BJ (cell line): ENCODE measurements at regions not wholly inside any gene's neighbourhood (a gene's known extent, or its start where the extent isn't known, plus 50 kb on each side); places are given as distances from the start of the nearest gene placed in this dataset.
"Not testable (repeated sequence)": the region's sequence is repeated elsewhere in the genome, so short reads cannot be mapped to it uniquely, and the experiment has no call there.

Experiments used
- CTCF ChIA-PET: fragments of 350-600 bp; formaldehyde crosslinking; extraction: SDS; loops from one replicate; lab custom pipeline; 2021; ENCODE audit warnings: antibody characterized with exemption, inconsistent platforms; lab: Yijun Ruan, JAX
- POLR2A ChIA-PET: fragments of 300-600 bp; sonication (Branson Sonifier 250); formaldehyde crosslinking; extraction: SDS; loops from one replicate; lab custom pipeline; 2021; ENCODE audit warnings: antibody characterized with exemption; lab: Charles Lee
- DNase-seq: peaks from one replicate; pipeline ENCODE4 v3.0.0-alpha.2; 2011; ENCODE audit warnings: low read depth
- H3K27me3 ChIP-seq: 2 replicates; pipeline ENCODE4 v1.6.0; 2011; ENCODE audit warnings: low read length; ENCODE audit not compliant: control insufficient read depth, insufficient read depth
- H3K36me3 ChIP-seq: 2 replicates; pipeline ENCODE4 v1.5.1; 2011; ENCODE audit warnings: low read length; ENCODE audit not compliant: control insufficient read depth, insufficient read depth
- H3K4me3 ChIP-seq: 2 replicates; pipeline ENCODE4 v1.5.1; 2011; ENCODE audit warnings: low read depth, mild to moderate bottlenecking, control low read depth, low read length
- CTCF ChIP-seq: IDR thresholded peaks from 2 replicates; pipeline ENCODE4 v1.5.1; 2011; ENCODE audit warnings: low read depth, mild to moderate bottlenecking, control low read depth, inconsistent platforms, low read length, moderate library complexity; ENCODE audit not compliant: insufficient read depth

- Histone ChIP-seq H3K27me3 (no peaks in the 10 kb centered on the region; the same call in 1 of the 2 replicates), H3K36me3 (no peaks in the 10 kb centered on the region), H3K4me3 (no peak overlapping the region)
- no peak for TF ChIP-seq CTCF
- ChIA-PET CTCF (no interaction called here), POLR2A (no interaction called here)
- DNase-seq: no peak
Observed at GRCh38 chr3:44160818-44161217, 80.9 kb upstream of the TOPAZ1 start.

- CTCF ChIA-PET: no interaction called here
Observed at GRCh38 chr3:44171891-44172290, 69.8 kb upstream of the TOPAZ1 start.

GRCh38 chr3:44172701-44173100 lies 69.0 kb upstream of the TOPAZ1 start:
- CTCF ChIA-PET, POLR2A ChIA-PET, H3K36me3 ChIP-seq, DNase-seq, H3K4me3 ChIP-seq, H3K27me3 ChIP-seq: not testable (repeated sequence)

More at GRCh38 chr3:44171891-44172290, 69.8 kb upstream of the TOPAZ1 start:
- POLR2A ChIA-PET: no interaction called here
- no peak for TF ChIP-seq CTCF
- H3K36me3 ChIP-seq: no peaks in the 10 kb centered on the region
- DNase-seq: no peak
- H3K27me3 ChIP-seq: 0 out of 2 replicates have a peak, but pooled peaks cover 3% of the 10 kb centered on the region
- no peak overlapping the region for H3K4me3 ChIP-seq

- Histone ChIP-seq H3K4me3 (no peak overlapping the region), H3K27me3 (peaks cover 1% of the 10 kb centered on the region; the same call in 1 of the 2 replicates), H3K36me3 (no peaks in the 10 kb centered on the region)
- no peak for TF ChIP-seq CTCF
- CTCF ChIA-PET: no interaction called here
- POLR2A ChIA-PET: no interaction called here
- no peak for DNase-seq
Observed at GRCh38 chr3:44173263-44173662, 68.4 kb upstream of the TOPAZ1 start.

GRCh38 chr3:44175070-44175469 lies 66.6 kb upstream of the TOPAZ1 start:
- DNase-seq: no peak
- TF ChIP-seq CTCF: no peak
- no peak overlapping the region for H3K4me3 ChIP-seq
- peaks cover 1% of the 10 kb centered on the region; the same call in 1 of the 2 replicates for H3K27me3 ChIP-seq
- no peaks in the 10 kb centered on the region for H3K36me3 ChIP-seq
- ChIA-PET POLR2A (no interaction called here), CTCF (interaction anchor here (0.7 to 1.4 kb wide), 2 partner anchors 15 to 46 kb away, joined by 3 to 4 read pairs; no protein-coding TSS in a partner anchor)

- H3K4me3 ChIP-seq: no peak overlapping the region
- no peaks in the 10 kb centered on the region for H3K36me3 ChIP-seq
- ChIA-PET POLR2A (no interaction called here), CTCF (no interaction called here)
- DNase-seq: no peak
- no peak for TF ChIP-seq CTCF
- peaks cover 4% of the 10 kb centered on the region for H3K27me3 ChIP-seq
Observed at GRCh38 chr3:44179246-44179645, 62.4 kb upstream of the TOPAZ1 start.
